Amniotic stem cell (primary cell): ENCODE measurements at regions not wholly inside any gene's neighbourhood (a gene's known extent, or its start where the extent isn't known, plus 50 kb on each side); places are given as distances from the start of the nearest gene placed in this dataset.
A peak's percentile ranks its signal among the peaks of the same experiment; 100 is the strongest.
"Not testable (repeated sequence)": the region's sequence is repeated elsewhere in the genome, so short reads cannot be mapped to it uniquely, and the experiment has no call there.

Source experiments
- DNase-seq: peaks from one replicate; lab custom pipeline; 2025; lab: John Stamatoyannopoulos, UW

GRCh38 chr6:6724539-6725467 lies 136.3 kb downstream of the LY86 start:
- peak; percentile 50 for DNase-seq

GRCh38 chr6:6725468-6726209 lies 137.1 kb downstream of the LY86 start:
- no peak for DNase-seq

- DNase-seq = no peak
Observed at GRCh38 chr6:6728169-6728941, 139.8 kb downstream of the LY86 start.

GRCh38 chr6:6729971-6730370 lies 141.5 kb downstream of the LY86 start:
- no peak for DNase-seq

GRCh38 chr6:6730831-6731230 lies 142.3 kb downstream of the LY86 start:
- peak; percentile 12 for DNase-seq

GRCh38 chr6:6734479-6735465 lies 146.3 kb downstream of the LY86 start:
- no peak for DNase-seq

GRCh38 chr6:6736791-6737654 lies 148.5 kb downstream of the LY86 start:
- no peak for DNase-seq

- DNase-seq = no peak
Observed at GRCh38 chr6:6737671-6738070, 149.2 kb downstream of the LY86 start.

GRCh38 chr6:6738108-6738507 lies 149.6 kb downstream of the LY86 start:
- no peak for DNase-seq

- no peak for DNase-seq
Observed at GRCh38 chr6:6738922-6739716, 150.6 kb downstream of the LY86 start.

GRCh38 chr6:6740595-6740994 lies 152.1 kb downstream of the LY86 start:
- no peak for DNase-seq

- DNase-seq = no peak
Observed at GRCh38 chr6:6741264-6741663, 152.7 kb downstream of the LY86 start.

- no peak for DNase-seq
Observed at GRCh38 chr6:6742535-6742934, 154.0 kb downstream of the LY86 start.

- no peak for DNase-seq
Observed at GRCh38 chr6:6744551-6744950, 156.0 kb downstream of the LY86 start.

GRCh38 chr6:6745637-6746332 lies 157.3 kb downstream of the LY86 start:
- not testable (repeated sequence) for DNase-seq

- DNase-seq = no peak
Observed at GRCh38 chr6:6746333-6746969, 157.9 kb downstream of the LY86 start.

GRCh38 chr6:6746970-6747338 lies 158.4 kb downstream of the LY86 start:
- DNase-seq = no peak

- DNase-seq = no peak
Observed at GRCh38 chr6:6747371-6747770, 158.9 kb downstream of the LY86 start.
